GM18505 (cell line): ENCODE measurements at regions not wholly inside any gene's neighbourhood (a gene's known extent, or its start where the extent isn't known, plus 50 kb on each side); places are given as distances from the start of the nearest gene placed in this dataset.
"Not testable (repeated sequence)": the region's sequence is repeated elsewhere in the genome, so short reads cannot be mapped to it uniquely, and the experiment has no call there.

Experiments used
- ATAC-seq: cut with Tn5 transposase; IDR thresholded peaks from one replicate; pipeline ENCODE4 v1.9.1; 2021; ENCODE audit not compliant: unreplicated experiment
- POLR2A ChIP-seq: IDR thresholded peaks from 4 replicates; pipeline ENCODE4 v1.6.1; 2011; ENCODE audit warnings: borderline replicate concordance; ENCODE audit not compliant: insufficient read depth, insufficient read length; ENCODE audit errors: extremely low read depth

- no peak for TF ChIP-seq POLR2A
- no peak for ATAC-seq
Observed at GRCh38 chr6:149138699-149139294, 178.7 kb upstream of the TAB2 start.

GRCh38 chr6:149139782-149140136 lies 177.8 kb upstream of the TAB2 start:
- no peak for TF ChIP-seq POLR2A
- ATAC-seq, result no peak

- ATAC-seq, result peak; percentile 75
- no peak for TF ChIP-seq POLR2A
Observed at GRCh38 chr6:149140137-149140909, 177.2 kb upstream of the TAB2 start.

GRCh38 chr6:149140910-149141290 lies 176.6 kb upstream of the TAB2 start:
- no peak for TF ChIP-seq POLR2A
- ATAC-seq, result peak; percentile 37

- TF ChIP-seq POLR2A, result no peak
- ATAC-seq, result no peak
Observed at GRCh38 chr6:149142924-149143429, 174.5 kb upstream of the TAB2 start.

- ATAC-seq, result not testable (repeated sequence)
Observed at GRCh38 chr6:149145800-149146199, 171.7 kb upstream of the TAB2 start.

GRCh38 chr6:149147195-149147594 lies 170.3 kb upstream of the TAB2 start:
- TF ChIP-seq POLR2A, result no peak
- no peak for ATAC-seq

- no peak for ATAC-seq
- no peak for TF ChIP-seq POLR2A
Observed at GRCh38 chr6:149147938-149148718, 169.4 kb upstream of the TAB2 start.

GRCh38 chr6:149149653-149150052 lies 167.9 kb upstream of the TAB2 start:
- ATAC-seq, result no peak
- TF ChIP-seq POLR2A, result no peak

- ATAC-seq, result no peak
Observed at GRCh38 chr6:149150301-149150700, 167.2 kb upstream of the TAB2 start.

GRCh38 chr6:149150801-149151398 lies 166.6 kb upstream of the TAB2 start:
- no peak for ATAC-seq
- no peak for TF ChIP-seq POLR2A

More at GRCh38 chr6:149150301-149150700, 167.2 kb upstream of the TAB2 start:
- no peak for TF ChIP-seq POLR2A

- no peak for TF ChIP-seq POLR2A
- no peak for ATAC-seq
Observed at GRCh38 chr6:149152521-149152920, 165.0 kb upstream of the TAB2 start.

- TF ChIP-seq POLR2A, result no peak
- ATAC-seq, result no peak
Observed at GRCh38 chr6:149153100-149153499, 164.4 kb upstream of the TAB2 start.
